OCI-LY3 (cell line): ENCODE measurements at regions not wholly inside any gene's neighbourhood (a gene's known extent, or its start where the extent isn't known, plus 50 kb on each side); places are given as distances from the start of the nearest gene placed in this dataset.

Source experiments
- H2AFZ ChIP-seq: fragments of 200-600, 300-600 bp; shearing (Covaris generic); 2 replicates; pipeline ENCODE4 v1.6.0; 2014; ENCODE audit warnings: antibody characterized with exemption, low read depth, low read length
- H3K27ac ChIP-seq: fragments of 200-600, 300-600 bp; sonication (generic); 2 replicates; pipeline ENCODE4 v1.5.1; 2014; ENCODE audit warnings: mild to moderate bottlenecking, low read length, moderate library complexity, mixed read lengths
- H3K27me3 ChIP-seq: fragments of 200-600, 300-600 bp; sonication (generic); 2 replicates; pipeline ENCODE4 v1.6.1; 2014; ENCODE audit warnings: low read depth, low read length, mixed read lengths
- H3K36me3 ChIP-seq: fragments of 200-600, 300-600 bp; sonication (generic); replicated peaks from 2 replicates; pipeline ENCODE3; 2014; ENCODE audit warnings: low read depth, low read length, mixed read lengths
- H3K4me1 ChIP-seq: fragments of 300-600, 200-600 bp; sonication (generic); 2 replicates; pipeline ENCODE4 v1.6.1; 2014; ENCODE audit warnings: low read length, mixed read lengths
- H3K4me2 ChIP-seq: fragments of 200-600, 300-600 bp; sonication (generic); 2 replicates; pipeline ENCODE4 v1.6.1; 2014; ENCODE audit warnings: low read length, mixed read lengths
- H3K4me3 ChIP-seq: fragments of 300-600, 200-600 bp; sonication (generic); 2 replicates; pipeline ENCODE4 v1.5.1; 2014; ENCODE audit warnings: antibody characterized with exemption, mild to moderate bottlenecking, low read length, moderate library complexity
- H3K79me2 ChIP-seq: fragments of 300-600, 200-600 bp; shearing (Covaris generic); 2 replicates; pipeline ENCODE4 v1.6.1; 2014; ENCODE audit warnings: mild to moderate bottlenecking, low read length, mixed read lengths
- H3K9ac ChIP-seq: fragments of 300-600, 200-600 bp; shearing (Covaris generic); 2 replicates; pipeline ENCODE4 v1.6.0; 2014; ENCODE audit warnings: mild to moderate bottlenecking, low read length, moderate library complexity
- H3K9me3 ChIP-seq: fragments of 200-600, 300-600 bp; shearing (Covaris generic); 2 replicates; pipeline ENCODE4 v1.6.1; 2014; ENCODE audit warnings: low read length, mixed read lengths; ENCODE audit not compliant: insufficient read depth
- H4K20me1 ChIP-seq: fragments of 200-600, 300-600 bp; sonication (generic); 2 replicates; pipeline ENCODE4 v1.6.1; 2016; ENCODE audit warnings: low read length, mixed read lengths; ENCODE audit not compliant: insufficient read depth
- EZH2phosphoT487 ChIP-seq: fragments of 200-600 bp; shearing (Covaris generic); IDR thresholded peaks from 2 replicates; pipeline ENCODE4 v1.6.1; 2018; ENCODE audit warnings: antibody characterized with exemption, mixed run types, low read depth
- TF ChIP-seq, protein P1 (sequence below): fragments of 200-600, 300-600 bp; sonication (generic); IDR thresholded peaks from 2 replicates; pipeline ENCODE4 v1.5.1; 2014; ENCODE audit warnings: antibody characterized with exemption, low read length, low read depth

GRCh38 chr1:83709662-83710061, 289.3 kb downstream of the TTLL7 start:
- H3K27ac ChIP-seq = no peak overlapping the region
- TF ChIP-seq, protein P1, sequence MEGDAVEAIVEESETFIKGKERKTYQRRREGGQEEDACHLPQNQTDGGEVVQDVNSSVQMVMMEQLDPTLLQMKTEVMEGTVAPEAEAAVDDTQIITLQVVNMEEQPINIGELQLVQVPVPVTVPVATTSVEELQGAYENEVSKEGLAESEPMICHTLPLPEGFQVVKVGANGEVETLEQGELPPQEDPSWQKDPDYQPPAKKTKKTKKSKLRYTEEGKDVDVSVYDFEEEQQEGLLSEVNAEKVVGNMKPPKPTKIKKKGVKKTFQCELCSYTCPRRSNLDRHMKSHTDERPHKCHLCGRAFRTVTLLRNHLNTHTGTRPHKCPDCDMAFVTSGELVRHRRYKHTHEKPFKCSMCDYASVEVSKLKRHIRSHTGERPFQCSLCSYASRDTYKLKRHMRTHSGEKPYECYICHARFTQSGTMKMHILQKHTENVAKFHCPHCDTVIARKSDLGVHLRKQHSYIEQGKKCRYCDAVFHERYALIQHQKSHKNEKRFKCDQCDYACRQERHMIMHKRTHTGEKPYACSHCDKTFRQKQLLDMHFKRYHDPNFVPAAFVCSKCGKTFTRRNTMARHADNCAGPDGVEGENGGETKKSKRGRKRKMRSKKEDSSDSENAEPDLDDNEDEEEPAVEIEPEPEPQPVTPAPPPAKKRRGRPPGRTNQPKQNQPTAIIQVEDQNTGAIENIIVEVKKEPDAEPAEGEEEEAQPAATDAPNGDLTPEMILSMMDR = no peak
- TF ChIP-seq EZH2phosphoT487 = no peak
- H3K79me2 ChIP-seq = no peaks in the 10 kb centered on the region
- no peak overlapping the region for H3K4me3 ChIP-seq
- H3K36me3 ChIP-seq = no peaks in the 10 kb centered on the region
- H3K27me3 ChIP-seq = no peaks in the 10 kb centered on the region
- no peaks in the 10 kb centered on the region for H4K20me1 ChIP-seq
- H2AFZ ChIP-seq = no peak overlapping the region
- H3K4me1 ChIP-seq = no peaks in the 10 kb centered on the region
- no peak overlapping the region for H3K4me2 ChIP-seq
- no peak overlapping the region for H3K9ac ChIP-seq
- H3K9me3 ChIP-seq = no peaks in the 10 kb centered on the region

DNA sequence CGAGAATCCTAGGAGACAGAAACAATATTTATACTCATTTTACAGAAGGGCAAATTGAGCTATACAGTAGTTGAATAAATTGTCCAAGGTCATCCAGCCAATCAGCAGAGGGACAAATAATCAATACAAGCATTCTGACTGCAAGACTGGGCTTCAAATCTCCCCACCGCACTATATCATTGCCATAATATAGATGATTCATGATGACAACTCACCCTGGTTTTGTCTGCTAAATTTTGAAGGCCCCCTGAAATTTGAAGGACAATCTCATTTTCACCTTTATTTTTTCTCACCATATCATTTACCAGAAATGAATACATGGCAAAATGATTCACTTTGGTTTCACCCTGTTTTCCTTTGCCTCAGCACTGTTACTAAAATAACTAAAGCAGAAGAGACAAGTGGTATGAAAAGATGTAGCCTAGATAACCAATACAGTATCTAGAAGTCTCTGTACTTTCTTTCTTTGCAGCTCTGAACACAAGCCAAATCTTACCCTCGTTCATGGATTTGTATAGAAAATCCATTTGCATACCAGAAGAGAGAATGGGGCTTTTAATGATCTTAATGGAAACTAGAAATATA, 292.5 kb downstream of the TTLL7 start:
- Histone ChIP-seq H4K20me1 (no peaks in the 10 kb centered on the region), H2AFZ (no peak overlapping the region), H3K4me1 (no peaks in the 10 kb centered on the region), H3K9ac (no peak overlapping the region), H3K9me3 (no peaks in the 10 kb centered on the region), H3K4me2 (no peak overlapping the region), H3K27me3 (no peaks in the 10 kb centered on the region), H3K27ac (no peak overlapping the region), H3K4me3 (no peak overlapping the region), H3K36me3 (no peaks in the 10 kb centered on the region), H3K79me2 (no peaks in the 10 kb centered on the region)
- no peak for TF ChIP-seq EZH2phosphoT487
- TF ChIP-seq, protein P1 = no peak

DNA sequence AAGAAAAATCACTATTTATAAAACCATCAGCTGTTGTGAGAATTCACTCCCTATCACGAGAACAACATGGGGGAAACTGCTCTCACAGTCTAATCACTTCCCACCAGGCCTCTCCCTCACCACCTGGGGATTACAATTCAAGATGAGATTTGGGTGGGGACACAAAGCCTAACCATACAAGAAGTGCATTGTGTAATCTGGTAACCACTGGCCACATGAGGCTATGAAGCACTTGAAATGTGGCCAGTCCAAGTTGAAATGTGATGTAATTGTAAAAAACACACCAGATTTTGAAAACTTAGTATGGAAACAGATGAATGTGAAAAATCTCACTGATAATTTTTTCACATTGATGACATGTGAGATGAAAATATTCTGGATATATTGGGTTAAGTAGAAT, 293.8 kb downstream of the TTLL7 start:
- H3K79me2 ChIP-seq = no peaks in the 10 kb centered on the region
- H4K20me1 ChIP-seq = no peaks in the 10 kb centered on the region
- no peak overlapping the region for H2AFZ ChIP-seq
- no peaks in the 10 kb centered on the region for H3K4me1 ChIP-seq
- H3K4me2 ChIP-seq = no peak overlapping the region
- H3K36me3 ChIP-seq = no peaks in the 10 kb centered on the region
- no peaks in the 10 kb centered on the region for H3K27me3 ChIP-seq
- H3K9ac ChIP-seq = no peak overlapping the region
- H3K4me3 ChIP-seq = no peak overlapping the region
- TF ChIP-seq, protein P1 = no peak
- TF ChIP-seq EZH2phosphoT487 = no peak
- H3K9me3 ChIP-seq = no peaks in the 10 kb centered on the region
- no peak overlapping the region for H3K27ac ChIP-seq

- no peaks in the 10 kb centered on the region for H4K20me1 ChIP-seq
- TF ChIP-seq, protein P1 = no peak
- TF ChIP-seq EZH2phosphoT487 = no peak
These were observed 294.6 kb downstream of the TTLL7 start for GRCh38 chr1:83704350-83704749.

More at GRCh38 chr1:83704350-83704749, 294.6 kb downstream of the TTLL7 start:
- H3K4me1 ChIP-seq = no peaks in the 10 kb centered on the region
- H3K4me2 ChIP-seq = no peak overlapping the region
- H3K79me2 ChIP-seq = no peaks in the 10 kb centered on the region
- no peaks in the 10 kb centered on the region for H3K27me3 ChIP-seq
- no peaks in the 10 kb centered on the region for H3K36me3 ChIP-seq
- H3K4me3 ChIP-seq = no peak overlapping the region
- H2AFZ ChIP-seq = no peak overlapping the region
- H3K27ac ChIP-seq = no peak overlapping the region
- no peaks in the 10 kb centered on the region for H3K9me3 ChIP-seq
- H3K9ac ChIP-seq = no peak overlapping the region
